Tibial nerve (tissue), 4 donors: ENCODE measurements at regions not wholly inside any gene's neighbourhood (a gene's known extent, or its start where the extent isn't known, plus 50 kb on each side); places are given as distances from the start of the nearest gene placed in this dataset.

Experiments used
- DNase-seq, 2 donors: peaks; one replicate each; pipeline ENCODE4 v3.0.0-alpha.2; 2019; ENCODE audit warnings: low spot score in 2 of 2
- H3K27ac ChIP-seq, 4 donors: fragments of 200-600 bp; sonication (generic) in 3 of 4; one replicate each; pipeline ENCODE4 v1.5.1; 2017 to 2019; ENCODE audit warnings: mild to moderate bottlenecking in 1 of 4
- H3K27me3 ChIP-seq, 2 donors: fragments of 200-600 bp; sonication (generic) in 1 of 2; one replicate each; pipeline versions ENCODE4 v1.5.1 to v1.6.0; 2017 to 2019
- H3K36me3 ChIP-seq, 3 donors: fragments of 200-600 bp; sonication (generic); one replicate each; pipeline ENCODE4 v1.5.1; 2018 to 2019
- H3K4me1 ChIP-seq, 4 donors: fragments of 200-600 bp; sonication (generic) in 3 of 4; one replicate each; pipeline ENCODE4 v1.5.1; 2017 to 2019
- H3K4me3 ChIP-seq, 4 donors: fragments of 200-600 bp; sonication (generic) in 3 of 4; one replicate each; pipeline ENCODE4 v1.5.1; 2017 to 2019; ENCODE audit warnings: mild to moderate bottlenecking in 1 of 4, moderate library complexity in 1 of 4
- H3K9me3 ChIP-seq, 4 donors: fragments of 200-600 bp; sonication (generic) in 3 of 4; one replicate each; pipeline ENCODE4 v1.5.1; 2017 to 2019
- CTCF ChIP-seq, 5 experiments: fragments of 200-600 bp in 3 of 5; fragments of 450-650 bp in 2 of 5; sonication (generic) in 3 of 5; IDR thresholded peaks; one replicate each; pipeline ENCODE4 v1.5.1; 2016 to 2019; ENCODE audit warnings: antibody characterized with exemption in 5 of 5, mild to moderate bottlenecking in 3 of 5, moderate library complexity in 2 of 5
- EP300 ChIP-seq, 2 donors: sonication (generic); formaldehyde crosslinking; IDR thresholded peaks; one replicate each; pipeline ENCODE4 v1.6.1; 2017; ENCODE audit warnings: antibody characterized with exemption in 2 of 2, mild to moderate bottlenecking in 1 of 2
- POLR2A ChIP-seq, 2 donors: fragments of 450-650 bp; IDR thresholded peaks; one replicate each; pipeline ENCODE4 v1.6.1; 2017; ENCODE audit warnings: antibody characterized with exemption in 2 of 2, mild to moderate bottlenecking in 2 of 2, moderate library complexity in 2 of 2
- WGBS, 2 donors: methylation state at CpG; one replicate each; pipeline ENCODE4 v1.1.5; 2018; 5-methylcytosine and 5-hydroxymethylcytosine counted together

- 86 to 88% methylated on average over 5 of the region's 5 CpGs for WGBS, 2 donors
- Histone ChIP-seq H3K27ac (no peak overlapping the region), H3K36me3 (no peaks in the 10 kb centered on the region), H3K27me3 (no peaks in the 10 kb centered on the region), H3K4me1 (peaks cover 0 to 19% (median 0%) of the 10 kb centered on the region in 4 donors), H3K9me3 (no peaks in the 10 kb centered on the region), H3K4me3 (no peak overlapping the region)
- no peak for TF ChIP-seq CTCF (IDR thresholded peaks at IDR 0.05)
- no peak for TF ChIP-seq EP300 (IDR thresholded peaks at IDR 0.05)
- no peak for TF ChIP-seq POLR2A (IDR thresholded peaks at IDR 0.05)
- DNase-seq: no peak
These were observed 110.6 kb upstream of the ATP8B1 start for GRCh38 chr18:57913686-57914085.

GRCh38 chr18:57910817-57911216 lies 107.7 kb upstream of the ATP8B1 start:
- peaks cover 0 to 12% (median 0%) of the 10 kb centered on the region in 4 donors for H3K4me1 ChIP-seq
- no peak for DNase-seq
- no peaks in the 10 kb centered on the region for H3K9me3 ChIP-seq
- H3K36me3 ChIP-seq: no peaks in the 10 kb centered on the region
- no peak overlapping the region for H3K4me3 ChIP-seq
- TF ChIP-seq EP300 (IDR thresholded peaks at IDR 0.05): no peak
- TF ChIP-seq POLR2A (IDR thresholded peaks at IDR 0.05): no peak
- TF ChIP-seq CTCF (IDR thresholded peaks at IDR 0.05): no peak
- no peaks in the 10 kb centered on the region for H3K27me3 ChIP-seq
- H3K27ac ChIP-seq: no peak overlapping the region
- 72 to 76% methylated on average over 7 of the region's 7 CpGs for WGBS, 2 donors

- no peaks in the 10 kb centered on the region for H3K27me3 ChIP-seq
- TF ChIP-seq EP300 (IDR thresholded peaks at IDR 0.05) (no peak), CTCF (IDR thresholded peaks at IDR 0.05) (no peak), POLR2A (IDR thresholded peaks at IDR 0.05) (no peak)
- peaks cover 0 to 5% (median 0%) of the 10 kb centered on the region in 4 donors for H3K4me1 ChIP-seq
- no peak overlapping the region for H3K4me3 ChIP-seq
- no peaks in the 10 kb centered on the region for H3K9me3 ChIP-seq
- H3K27ac ChIP-seq: no peak overlapping the region
- no peaks in the 10 kb centered on the region for H3K36me3 ChIP-seq
- 56 to 67% methylated on average over 2 of the region's 2 CpGs for WGBS, 2 donors
- DNase-seq: no peak
These were observed 107.0 kb upstream of the ATP8B1 start for GRCh38 chr18:57910134-57910533.

- 64 to 67% methylated on average over 7 of the region's 7 CpGs for WGBS, 2 donors
- Histone ChIP-seq H3K27me3 (no peaks in the 10 kb centered on the region), H3K27ac (no peak overlapping the region), H3K36me3 (no peaks in the 10 kb centered on the region), H3K4me3 (no peak overlapping the region), H3K9me3 (no peaks in the 10 kb centered on the region), H3K4me1 (no peaks in the 10 kb centered on the region)
- no peak for DNase-seq
- no peak for TF ChIP-seq EP300 (IDR thresholded peaks at IDR 0.05)
- TF ChIP-seq CTCF (IDR thresholded peaks at IDR 0.05): no peak
- no peak for TF ChIP-seq POLR2A (IDR thresholded peaks at IDR 0.05)
These were observed 106.5 kb upstream of the ATP8B1 start for GRCh38 chr18:57909620-57910019.

GRCh38 chr18:57908092-57908491 lies 105.0 kb upstream of the ATP8B1 start:
- Histone ChIP-seq H3K4me1 (no peaks in the 10 kb centered on the region), H3K9me3 (no peaks in the 10 kb centered on the region), H3K27ac (no peak overlapping the region), H3K36me3 (no peaks in the 10 kb centered on the region), H3K4me3 (no peak overlapping the region), H3K27me3 (no peaks in the 10 kb centered on the region)
- WGBS, 2 donors: 77 to 84% methylated on average over 1 of the region's 1 CpG
- DNase-seq: no peak
- no peak for TF ChIP-seq POLR2A (IDR thresholded peaks at IDR 0.05)
- TF ChIP-seq EP300 (IDR thresholded peaks at IDR 0.05): no peak
- TF ChIP-seq CTCF (IDR thresholded peaks at IDR 0.05): no peak
